AG04450 (cell line): ENCODE measurements at regions not wholly inside any gene's neighbourhood (a gene's known extent, or its start where the extent isn't known, plus 50 kb on each side); places are given as distances from the start of the nearest gene placed in this dataset.

Source experiments
- CTCF ChIA-PET: fragments of 300-600, 350-600 bp; formaldehyde crosslinking; extraction: SDS; loops from one replicate; lab custom pipeline; 2022; ENCODE audit warnings: antibody characterized with exemption, inconsistent platforms; lab: Charles Lee
- POLR2A ChIA-PET: fragments of 350-600 bp; formaldehyde crosslinking; extraction: SDS; loops from one replicate; lab custom pipeline; 2021; ENCODE audit warnings: antibody characterized with exemption, inconsistent platforms; lab: Yijun Ruan, JAX
- DNase-seq: peaks from one replicate; pipeline ENCODE4 v3.0.0-alpha.2; 2011; ENCODE audit warnings: low read depth, low spot score
- H3K27ac ChIP-seq: one replicate; pipeline ENCODE4 v1.5.1; 2012; ENCODE audit warnings: low read depth, low read length, control low read depth
- H3K27me3 ChIP-seq: one replicate; pipeline ENCODE4 v1.6.0; 2012; ENCODE audit warnings: low read length; ENCODE audit not compliant: control insufficient read depth, insufficient read depth
- H3K4me3 ChIP-seq: 2 replicates; pipeline ENCODE4 v1.5.1; 2011; ENCODE audit warnings: mild to moderate bottlenecking, low read depth, low read length, control low read depth
- H3K9me3 ChIP-seq: 2 replicates; pipeline ENCODE4 v1.5.1; 2012; ENCODE audit warnings: low read length; ENCODE audit not compliant: control insufficient read depth, insufficient read depth
- TF ChIP-seq, protein P1 (sequence below): IDR thresholded peaks from 2 replicates; pipeline ENCODE4 v1.5.1; 2011; ENCODE audit warnings: low read depth, low read length, control low read depth, inconsistent platforms

GRCh38 chr5:117296872-117297271 lies 722.2 kb upstream of the SEMA6A start:
- Histone ChIP-seq H3K4me3 (no peak overlapping the region), H3K27ac (no peak overlapping the region), H3K27me3 (no peaks in the 10 kb centered on the region), H3K9me3 (no peaks in the 10 kb centered on the region; the same call in 1 of the 2 replicates)
- DNase-seq, result no peak
- CTCF ChIA-PET, result no interaction called here
- POLR2A ChIA-PET, result no interaction called here
- TF ChIP-seq, protein P1, sequence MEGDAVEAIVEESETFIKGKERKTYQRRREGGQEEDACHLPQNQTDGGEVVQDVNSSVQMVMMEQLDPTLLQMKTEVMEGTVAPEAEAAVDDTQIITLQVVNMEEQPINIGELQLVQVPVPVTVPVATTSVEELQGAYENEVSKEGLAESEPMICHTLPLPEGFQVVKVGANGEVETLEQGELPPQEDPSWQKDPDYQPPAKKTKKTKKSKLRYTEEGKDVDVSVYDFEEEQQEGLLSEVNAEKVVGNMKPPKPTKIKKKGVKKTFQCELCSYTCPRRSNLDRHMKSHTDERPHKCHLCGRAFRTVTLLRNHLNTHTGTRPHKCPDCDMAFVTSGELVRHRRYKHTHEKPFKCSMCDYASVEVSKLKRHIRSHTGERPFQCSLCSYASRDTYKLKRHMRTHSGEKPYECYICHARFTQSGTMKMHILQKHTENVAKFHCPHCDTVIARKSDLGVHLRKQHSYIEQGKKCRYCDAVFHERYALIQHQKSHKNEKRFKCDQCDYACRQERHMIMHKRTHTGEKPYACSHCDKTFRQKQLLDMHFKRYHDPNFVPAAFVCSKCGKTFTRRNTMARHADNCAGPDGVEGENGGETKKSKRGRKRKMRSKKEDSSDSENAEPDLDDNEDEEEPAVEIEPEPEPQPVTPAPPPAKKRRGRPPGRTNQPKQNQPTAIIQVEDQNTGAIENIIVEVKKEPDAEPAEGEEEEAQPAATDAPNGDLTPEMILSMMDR, result no peak

DNA sequence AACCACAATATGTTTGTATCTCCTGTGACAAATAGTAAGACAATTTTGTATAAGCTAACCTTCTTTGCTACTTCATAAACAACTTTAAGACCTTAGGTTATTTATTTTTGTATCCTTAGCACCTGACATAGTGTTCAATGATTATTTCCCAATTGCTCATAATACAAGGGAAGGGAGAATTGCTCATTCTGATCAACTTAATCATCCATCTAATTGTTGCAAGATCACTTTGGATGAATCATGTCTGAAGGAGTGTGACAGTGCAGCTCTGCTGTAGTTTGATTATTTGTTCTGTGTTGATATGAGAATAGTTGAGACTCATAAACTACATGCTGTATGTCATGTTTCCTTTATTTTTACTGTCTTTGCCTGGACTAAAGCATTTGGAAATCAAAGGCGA lies 721.3 kb upstream of the SEMA6A start:
- DNase-seq, result no peak
- Histone ChIP-seq H3K27ac (no peak overlapping the region), H3K9me3 (no peaks in the 10 kb centered on the region; the same call in 1 of the 2 replicates), H3K27me3 (no peaks in the 10 kb centered on the region), H3K4me3 (no peak overlapping the region)
- POLR2A ChIA-PET, result no interaction called here
- TF ChIP-seq, protein P1, result no peak
- CTCF ChIA-PET, result no interaction called here

DNA sequence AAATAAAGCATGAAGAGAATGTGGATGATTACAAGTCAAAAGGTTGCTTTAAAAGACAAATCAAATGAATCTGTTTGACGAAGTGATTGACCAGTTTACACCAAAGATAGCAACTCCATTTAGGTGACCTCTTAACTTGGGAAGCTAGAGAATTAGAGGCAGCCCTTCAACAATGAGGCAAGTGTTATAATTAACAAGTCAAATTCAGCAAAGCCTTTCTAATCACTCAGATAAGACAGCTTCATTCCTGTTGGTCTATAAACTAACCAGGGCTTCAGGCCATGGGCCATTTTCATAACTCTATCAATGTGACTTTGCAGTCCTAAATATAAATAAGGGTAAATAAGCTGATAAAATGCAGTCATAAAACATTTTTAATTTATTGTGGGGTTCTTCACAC lies 712.2 kb upstream of the SEMA6A start:
- TF ChIP-seq, protein P1, result no peak
- POLR2A ChIA-PET, result no interaction called here
- CTCF ChIA-PET, result no interaction called here

GRCh38 chr5:117271656-117272055 lies 697.0 kb upstream of the SEMA6A start:
- H3K9me3 ChIP-seq, result peaks cover 8% of the 10 kb centered on the region
- TF ChIP-seq, protein P1, result no peak
- no peak for DNase-seq
- ChIA-PET CTCF (no interaction called here), POLR2A (no interaction called here)
- H3K4me3 ChIP-seq, result no peak overlapping the region
- no peaks in the 10 kb centered on the region for H3K27me3 ChIP-seq
- no peak overlapping the region for H3K27ac ChIP-seq

More for the DNA sequence above, 712.2 kb upstream of the SEMA6A start:
- Histone ChIP-seq H3K27me3 (no peaks in the 10 kb centered on the region), H3K9me3 (no peaks in the 10 kb centered on the region), H3K27ac (no peak overlapping the region), H3K4me3 (no peak overlapping the region)
- DNase-seq, result no peak

- Histone ChIP-seq H3K27me3 (no peaks in the 10 kb centered on the region), H3K27ac (no peak overlapping the region), H3K9me3 (peaks cover 4% of the 10 kb centered on the region; the same call in 1 of the 2 replicates), H3K4me3 (no peak overlapping the region)
- TF ChIP-seq, protein P1, result no peak
- DNase-seq, result no peak
- CTCF ChIA-PET, result no interaction called here
- POLR2A ChIA-PET, result no interaction called here
Measured at GRCh38 chr5:117266280-117266679, 691.7 kb upstream of the SEMA6A start.
